SK-N-SH treated with all-trans-retinoic acid at 6 μM for 48 hours (cell line): ENCODE measurements at regions not wholly inside any gene's neighbourhood (a gene's known extent, or its start where the extent isn't known, plus 50 kb on each side); places are given as distances from the start of the nearest gene placed in this dataset.

ENCODE experiments used
- ATAC-seq: fragments of 200-7000 bp; cut with Tn5 transposase; 3 replicates; pipeline ENCODE4 v1.9.1; 2020; ENCODE audit warnings: mild to moderate bottlenecking, moderate library complexity
- BACH2 ChIP-seq: fragments of 250-450 bp; sonication (Bioruptor Pico); IDR thresholded peaks from 2 replicates; pipeline ENCODE4 v1.9.0; 2021; ENCODE audit warnings: mild to moderate bottlenecking, borderline replicate concordance
- CREB5 ChIP-seq: fragments of 250-450 bp; sonication (Bioruptor Pico); IDR thresholded peaks from 2 replicates; pipeline ENCODE4 v1.5.1; 2020; ENCODE audit warnings: low read depth, mild to moderate bottlenecking, moderate library complexity
- CSDC2 ChIP-seq: fragments of 250-450 bp; sonication (Bioruptor Pico); IDR thresholded peaks from 2 replicates; pipeline ENCODE4 v1.5.0; 2020; ENCODE audit warnings: mild to moderate bottlenecking, moderate library complexity
- ESRRG ChIP-seq: fragments of 250-450 bp; sonication (Bioruptor Pico); IDR thresholded peaks from 2 replicates; pipeline ENCODE4 v1.6.1; 2021; ENCODE audit warnings: mild to moderate bottlenecking
- ISL1 ChIP-seq: fragments of 250-450 bp; sonication (Bioruptor Pico); IDR thresholded peaks from 2 replicates; pipeline ENCODE4 v2.1.2; 2022; ENCODE audit warnings: mild to moderate bottlenecking, moderate library complexity
- PATZ1 ChIP-seq: fragments of 250-450 bp; sonication (Bioruptor Pico); IDR thresholded peaks from 2 replicates; pipeline ENCODE4 v1.8.0; 2020; ENCODE audit warnings: mild to moderate bottlenecking, moderate library complexity, borderline replicate concordance
- PPARA ChIP-seq: fragments of 250-450 bp; sonication (Bioruptor Pico); IDR thresholded peaks from 2 replicates; pipeline ENCODE4 v1.5.0; 2020; ENCODE audit warnings: mild to moderate bottlenecking, borderline replicate concordance
- RARB ChIP-seq: fragments of 250-450 bp; sonication (Bioruptor Pico); IDR thresholded peaks from 2 replicates; pipeline ENCODE4 v1.8.0; 2021; ENCODE audit warnings: mild to moderate bottlenecking, moderate library complexity
- TCF4 ChIP-seq: fragments of 250-450 bp; sonication (Bioruptor Pico); IDR thresholded peaks from 2 replicates; pipeline ENCODE4 v1.8.0; 2021; ENCODE audit warnings: mild to moderate bottlenecking, moderate library complexity, borderline replicate concordance
- TOX ChIP-seq: fragments of 250-450 bp; sonication (Bioruptor Pico); IDR thresholded peaks from 2 replicates; pipeline ENCODE4 v1.8.0; 2021; ENCODE audit warnings: mild to moderate bottlenecking, moderate library complexity, borderline replicate concordance
- ZC3H10 ChIP-seq: fragments of 250-450 bp; sonication (Bioruptor Pico); IDR thresholded peaks from 2 replicates; pipeline ENCODE4 v1.5.1; 2021; ENCODE audit warnings: mild to moderate bottlenecking, moderate library complexity
- ZFP30 ChIP-seq: fragments of 450-650 bp; formaldehyde crosslinking; IDR thresholded peaks from 2 replicates; pipeline ENCODE4 v1.5.0; 2022; ENCODE audit warnings: mild to moderate bottlenecking, moderate library complexity
- ZNF70 ChIP-seq: fragments of 450-650 bp; formaldehyde crosslinking; IDR thresholded peaks from 2 replicates; pipeline ENCODE4 v1.5.0; 2020; ENCODE audit warnings: mild to moderate bottlenecking, moderate library complexity
- ZNF8 ChIP-seq: fragments of 450-650 bp; formaldehyde crosslinking; IDR thresholded peaks from 2 replicates; pipeline ENCODE4 v1.5.0; 2020; ENCODE audit warnings: mild to moderate bottlenecking, moderate library complexity
- TF ChIP-seq, protein P1 (sequence below): fragments of 250-450 bp; sonication (Bioruptor Pico); IDR thresholded peaks from 2 replicates; pipeline ENCODE4 v1.5.0; 2020; ENCODE audit warnings: mild to moderate bottlenecking, moderate library complexity

DNA sequence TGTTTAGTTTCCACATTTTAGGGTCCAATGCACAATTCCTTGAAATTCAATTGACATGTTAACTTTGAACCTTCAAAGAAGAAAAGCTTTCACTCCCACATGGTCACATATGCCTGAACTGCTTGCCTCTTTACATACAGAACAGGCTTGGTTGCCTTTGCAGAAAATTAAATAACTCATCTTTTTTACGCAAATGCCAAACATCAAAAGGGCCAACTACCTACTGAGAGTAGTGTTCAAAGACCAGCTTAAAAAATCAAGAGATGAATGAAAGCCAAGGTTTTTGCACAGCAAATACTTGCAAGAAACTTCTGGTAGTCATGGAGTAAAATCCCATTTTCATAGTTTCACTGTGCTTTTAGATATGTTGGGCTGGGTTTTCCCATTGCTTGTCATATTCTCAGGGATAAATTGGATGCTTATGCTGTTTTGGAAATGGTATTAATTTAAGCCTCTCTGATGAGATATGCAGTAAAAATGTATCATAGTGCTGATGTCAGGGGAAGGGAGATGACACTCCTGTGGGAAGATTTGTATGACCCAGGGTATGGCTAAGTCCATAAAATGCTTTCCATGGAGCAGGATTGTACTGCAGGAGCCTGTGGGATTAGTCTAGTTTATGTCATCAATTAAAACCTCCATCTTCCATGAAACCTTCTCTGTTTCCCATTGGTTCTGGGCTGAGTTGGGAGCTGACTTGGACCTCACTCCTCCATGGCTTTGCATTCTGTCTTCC, 60.6 kb upstream of the DARS1 start:
- no peak for ATAC-seq

DNA sequence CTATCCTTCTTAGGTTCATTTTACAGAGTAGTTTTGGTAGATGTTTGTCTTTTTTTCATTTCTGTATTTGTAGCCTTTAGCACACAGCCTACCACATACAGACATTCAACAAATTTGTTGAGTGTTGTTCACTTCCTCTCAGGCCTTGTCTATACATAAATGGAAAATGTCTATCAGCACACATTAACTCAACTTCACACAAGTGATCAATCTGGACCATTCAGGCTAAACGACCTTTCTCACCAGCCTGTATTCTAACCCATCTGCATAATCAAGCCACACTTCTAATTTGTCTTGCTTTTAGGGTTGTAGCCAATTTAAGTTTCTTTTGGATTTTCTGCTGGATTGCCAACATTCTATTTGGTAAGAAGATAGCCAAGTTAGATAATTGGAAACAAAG, 59.9 kb upstream of the DARS1 start:
- ATAC-seq = no peak
- TF ChIP-seq BACH2 (CRISPR knock-in tag) (no peak), PATZ1 (CRISPR knock-in tag) (no peak), ZFP30 (CRISPR knock-in tag) (no peak)

More for the DNA sequence above, 60.6 kb upstream of the DARS1 start:
- TF ChIP-seq ZC3H10 (CRISPR knock-in tag) = no peak
- no peak for TF ChIP-seq ZNF8 (CRISPR knock-in tag)
- no peak for TF ChIP-seq TCF4
- TF ChIP-seq RARB (CRISPR knock-in tag) = no peak
- TF ChIP-seq PATZ1 (CRISPR knock-in tag) = no peak
- TF ChIP-seq CREB5 = no peak
- no peak for TF ChIP-seq ESRRG (CRISPR knock-in tag)
- TF ChIP-seq ZFP30 (CRISPR knock-in tag) = no peak
- no peak for TF ChIP-seq TOX (CRISPR knock-in tag)
- TF ChIP-seq ZNF70 (CRISPR knock-in tag) = no peak
- TF ChIP-seq, protein P1, sequence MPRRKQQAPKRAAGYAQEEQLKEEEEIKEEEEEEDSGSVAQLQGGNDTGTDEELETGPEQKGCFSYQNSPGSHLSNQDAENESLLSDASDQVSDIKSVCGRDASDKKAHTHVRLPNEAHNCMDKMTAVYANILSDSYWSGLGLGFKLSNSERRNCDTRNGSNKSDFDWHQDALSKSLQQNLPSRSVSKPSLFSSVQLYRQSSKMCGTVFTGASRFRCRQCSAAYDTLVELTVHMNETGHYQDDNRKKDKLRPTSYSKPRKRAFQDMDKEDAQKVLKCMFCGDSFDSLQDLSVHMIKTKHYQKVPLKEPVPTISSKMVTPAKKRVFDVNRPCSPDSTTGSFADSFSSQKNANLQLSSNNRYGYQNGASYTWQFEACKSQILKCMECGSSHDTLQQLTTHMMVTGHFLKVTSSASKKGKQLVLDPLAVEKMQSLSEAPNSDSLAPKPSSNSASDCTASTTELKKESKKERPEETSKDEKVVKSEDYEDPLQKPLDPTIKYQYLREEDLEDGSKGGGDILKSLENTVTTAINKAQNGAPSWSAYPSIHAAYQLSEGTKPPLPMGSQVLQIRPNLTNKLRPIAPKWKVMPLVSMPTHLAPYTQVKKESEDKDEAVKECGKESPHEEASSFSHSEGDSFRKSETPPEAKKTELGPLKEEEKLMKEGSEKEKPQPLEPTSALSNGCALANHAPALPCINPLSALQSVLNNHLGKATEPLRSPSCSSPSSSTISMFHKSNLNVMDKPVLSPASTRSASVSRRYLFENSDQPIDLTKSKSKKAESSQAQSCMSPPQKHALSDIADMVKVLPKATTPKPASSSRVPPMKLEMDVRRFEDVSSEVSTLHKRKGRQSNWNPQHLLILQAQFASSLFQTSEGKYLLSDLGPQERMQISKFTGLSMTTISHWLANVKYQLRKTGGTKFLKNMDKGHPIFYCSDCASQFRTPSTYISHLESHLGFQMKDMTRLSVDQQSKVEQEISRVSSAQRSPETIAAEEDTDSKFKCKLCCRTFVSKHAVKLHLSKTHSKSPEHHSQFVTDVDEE (CRISPR knock-in tag) = no peak
- TF ChIP-seq PPARA (CRISPR knock-in tag) = no peak
- TF ChIP-seq ISL1 (CRISPR knock-in tag) = no peak
- TF ChIP-seq CSDC2 = no peak
- TF ChIP-seq BACH2 (CRISPR knock-in tag) = no peak
